ENCODE measurements at regions not wholly inside any gene's neighbourhood (a gene's known extent, or its start where the extent isn't known, plus 50 kb on each side); places are given as distances from the start of the nearest gene placed in this dataset.

DNA sequence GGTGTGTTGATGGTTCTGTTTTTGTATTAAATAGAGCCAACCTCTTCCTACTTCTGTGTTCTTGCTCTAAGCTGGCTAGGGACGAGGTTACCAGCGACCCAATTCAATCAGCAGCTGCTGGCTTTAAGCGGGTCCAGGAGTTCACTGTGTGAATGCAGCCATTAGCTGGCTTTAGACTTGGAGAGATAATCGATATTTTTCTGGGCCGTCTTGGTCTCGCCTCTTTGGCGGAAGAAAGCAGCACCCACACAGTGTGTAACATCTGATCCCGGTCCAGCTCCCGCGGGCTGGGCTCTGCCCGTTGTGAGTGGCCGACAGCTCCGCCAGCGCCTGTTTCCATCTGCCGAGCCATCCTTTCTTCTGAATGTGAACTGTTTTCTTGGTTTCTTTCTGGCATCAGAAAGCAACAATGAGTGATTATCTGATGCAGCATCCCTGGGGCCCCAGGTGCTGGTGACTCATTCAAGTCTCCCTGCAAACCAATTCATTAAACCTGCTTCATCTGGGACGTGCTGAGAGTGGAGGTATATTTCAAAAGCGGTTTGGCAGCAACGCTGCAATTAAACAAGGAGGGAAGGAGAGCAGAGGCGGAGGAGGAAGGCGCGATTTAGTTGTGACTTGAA is 90.8 kb upstream of the IRX4 start:
- no peak for DNase-seq (ENCODE audit: low read depth, low spot score)
- ChIA-PET POLR2A (no interaction called here), CTCF (no interaction called here)
- TF ChIP-seq, protein P1, sequence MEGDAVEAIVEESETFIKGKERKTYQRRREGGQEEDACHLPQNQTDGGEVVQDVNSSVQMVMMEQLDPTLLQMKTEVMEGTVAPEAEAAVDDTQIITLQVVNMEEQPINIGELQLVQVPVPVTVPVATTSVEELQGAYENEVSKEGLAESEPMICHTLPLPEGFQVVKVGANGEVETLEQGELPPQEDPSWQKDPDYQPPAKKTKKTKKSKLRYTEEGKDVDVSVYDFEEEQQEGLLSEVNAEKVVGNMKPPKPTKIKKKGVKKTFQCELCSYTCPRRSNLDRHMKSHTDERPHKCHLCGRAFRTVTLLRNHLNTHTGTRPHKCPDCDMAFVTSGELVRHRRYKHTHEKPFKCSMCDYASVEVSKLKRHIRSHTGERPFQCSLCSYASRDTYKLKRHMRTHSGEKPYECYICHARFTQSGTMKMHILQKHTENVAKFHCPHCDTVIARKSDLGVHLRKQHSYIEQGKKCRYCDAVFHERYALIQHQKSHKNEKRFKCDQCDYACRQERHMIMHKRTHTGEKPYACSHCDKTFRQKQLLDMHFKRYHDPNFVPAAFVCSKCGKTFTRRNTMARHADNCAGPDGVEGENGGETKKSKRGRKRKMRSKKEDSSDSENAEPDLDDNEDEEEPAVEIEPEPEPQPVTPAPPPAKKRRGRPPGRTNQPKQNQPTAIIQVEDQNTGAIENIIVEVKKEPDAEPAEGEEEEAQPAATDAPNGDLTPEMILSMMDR (IDR thresholded peaks at IDR 0.05; ENCODE audit: insufficient read depth, low read length, missing control alignments), result no peak
- no peak overlapping the region for H3K4me3 ChIP-seq (ENCODE audit: low read depth, low read length)

GRCh38 chr5:1971944-1972343 is 89.2 kb upstream of the IRX4 start:
- H3K4me3 ChIP-seq (ENCODE audit: low read depth, low read length), result no peak overlapping the region
- POLR2A ChIA-PET, result no interaction called here
- no peak for DNase-seq (ENCODE audit: low read depth, low spot score)
- TF ChIP-seq, protein P1 (IDR thresholded peaks at IDR 0.05; ENCODE audit: insufficient read depth, low read length, missing control alignments), result no peak
- CTCF ChIA-PET, result no interaction called here

DNA sequence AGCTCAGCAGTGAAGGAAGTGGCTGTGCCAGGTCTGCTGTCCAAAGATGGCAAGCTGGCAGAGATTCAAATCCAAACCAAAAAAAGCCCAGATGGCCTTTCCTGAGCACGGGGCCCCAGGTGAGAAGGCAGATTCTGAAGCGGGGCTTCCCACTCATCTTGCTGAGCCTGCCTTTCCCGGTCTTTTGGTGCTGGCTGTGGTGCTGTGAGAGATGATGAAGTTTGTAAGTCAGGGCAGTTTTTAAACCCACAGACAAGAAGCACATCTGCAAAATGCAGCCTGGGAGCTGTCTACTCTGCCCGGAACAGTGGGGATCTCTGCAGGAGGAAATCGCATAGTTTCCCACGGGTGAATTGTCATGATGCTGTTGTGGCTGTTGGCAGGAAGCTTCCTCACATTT is 85.0 kb upstream of the IRX4 start:
- TF ChIP-seq, protein P1 (IDR thresholded peaks at IDR 0.05; ENCODE audit: insufficient read depth, low read length, missing control alignments), result no peak
- POLR2A ChIA-PET, result no interaction called here
- no peak overlapping the region for H3K4me3 ChIP-seq (ENCODE audit: low read depth, low read length)
- no peak for DNase-seq (ENCODE audit: low read depth, low spot score)
- CTCF ChIA-PET, result no interaction called here

GRCh38 chr5:1966461-1966860 is 83.7 kb upstream of the IRX4 start:
- TF ChIP-seq, protein P1 (IDR thresholded peaks at IDR 0.05; ENCODE audit: insufficient read depth, low read length, missing control alignments), result no peak
- ChIA-PET CTCF (interaction anchor here (1.0 kb wide), 1 partner anchor 9 kb away, joined by 3 read pairs; no protein-coding TSS in a partner anchor), POLR2A (no interaction called here)
- DNase-seq (ENCODE audit: low read depth, low spot score), result no peak
- H3K4me3 ChIP-seq (ENCODE audit: low read depth, low read length), result no peak overlapping the region

DNA sequence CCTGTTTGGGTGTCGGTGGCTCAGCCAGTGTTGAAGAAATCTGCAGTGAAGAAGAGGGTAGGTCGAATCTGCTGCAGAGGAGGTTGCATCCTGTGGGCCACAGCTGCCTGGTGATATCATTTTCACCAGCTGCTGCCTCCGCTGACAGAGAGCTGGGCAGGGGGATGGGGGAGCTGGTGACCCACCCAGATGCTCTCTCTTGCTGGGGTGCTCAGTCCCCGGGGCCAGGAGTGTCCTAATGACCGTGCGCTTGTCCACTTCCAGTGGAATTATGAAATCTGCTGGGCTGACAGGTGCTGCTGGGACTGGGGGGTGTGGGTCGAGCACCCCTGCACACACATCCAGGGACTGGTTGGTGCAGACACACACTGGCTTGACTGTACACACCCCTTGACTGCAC is 83.2 kb upstream of the IRX4 start:
- ChIA-PET CTCF (interaction anchor here (1.0 kb wide), 1 partner anchor 9 kb away, joined by 3 read pairs; no protein-coding TSS in a partner anchor), POLR2A (no interaction called here)
- DNase-seq (ENCODE audit: low read depth, low spot score), result no peak

DNA sequence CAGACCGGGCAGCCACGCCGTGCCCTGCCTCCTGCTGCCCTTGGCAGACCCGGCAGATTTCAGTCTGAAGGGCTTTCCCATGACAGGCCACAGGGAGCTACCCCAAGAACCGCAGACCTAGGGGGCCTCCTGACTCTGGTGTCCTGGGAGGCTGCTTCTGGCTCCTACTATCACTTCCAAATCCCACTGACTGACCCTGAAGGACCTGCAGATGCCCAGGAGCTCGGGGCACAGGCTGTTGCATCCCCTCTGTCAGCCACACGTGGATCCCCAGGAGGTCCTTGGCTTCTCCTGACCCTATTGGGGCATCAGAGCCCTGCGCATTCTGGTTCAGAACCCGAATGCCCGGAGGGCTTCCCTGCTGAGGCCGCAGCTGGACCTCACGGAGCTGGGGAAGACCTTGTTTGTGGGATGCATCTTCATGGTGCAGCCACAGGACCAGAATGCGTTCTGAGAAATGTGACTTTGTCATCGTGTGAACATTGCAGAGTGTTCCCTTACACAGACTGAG is 81.3 kb upstream of the IRX4 start:
- TF ChIP-seq, protein P1 (IDR thresholded peaks at IDR 0.05; ENCODE audit: insufficient read depth, low read length, missing control alignments), result no peak
- CTCF ChIA-PET, result no interaction called here
- no peak overlapping the region for H3K4me3 ChIP-seq (ENCODE audit: low read depth, low read length)
- POLR2A ChIA-PET, result no interaction called here
- DNase-seq (ENCODE audit: low read depth, low spot score), result no peak

More for the DNA sequence above, 83.2 kb upstream of the IRX4 start:
- no peak overlapping the region for H3K4me3 ChIP-seq (ENCODE audit: low read depth, low read length)
- TF ChIP-seq, protein P1 (IDR thresholded peaks at IDR 0.05; ENCODE audit: insufficient read depth, low read length, missing control alignments), result no peak
